GM23338 (cell line): ENCODE measurements at regions not wholly inside any gene's neighbourhood (a gene's known extent, or its start where the extent isn't known, plus 50 kb on each side); places are given as distances from the start of the nearest gene placed in this dataset.

Experiments
- ATAC-seq: fragments of 200-7000 bp; cut with Tn5 transposase; 3 replicates; pipeline ENCODE4 v1.9.1; 2020
- DNase-seq: peaks from one replicate; pipeline ENCODE4 v3.0.0-alpha.2; 2015; ENCODE audit warnings: low spot score
- H2AFZ ChIP-seq: fragments of 200-600 bp; sonication (generic); 2 replicates; pipeline ENCODE4 v1.8.0; 2016; ENCODE audit warnings: antibody characterized with exemption, mild to moderate bottlenecking, moderate library complexity
- H3F3A ChIP-seq: fragments of 200-600 bp; sonication (generic); replicated peaks from 2 replicates; pipeline ENCODE4 v1.8.0; 2017; ENCODE audit warnings: antibody characterized with exemption, mixed run types, low read depth
- H3K27ac ChIP-seq: fragments of 200-600 bp; sonication (generic); 2 replicates; pipeline ENCODE4 v1.6.1; 2016; ENCODE audit warnings: low read depth
- H3K27me3 ChIP-seq: fragments of 200-600 bp; sonication (generic); 2 replicates; pipeline ENCODE4 v1.8.0; 2016; ENCODE audit warnings: mild to moderate bottlenecking, mixed run types, moderate library complexity; ENCODE audit not compliant: insufficient read depth
- H3K36me3 ChIP-seq: fragments of 200-600 bp; sonication (generic); 2 replicates; pipeline ENCODE4 v1.8.0; 2016; ENCODE audit warnings: mild to moderate bottlenecking; ENCODE audit not compliant: insufficient read depth
- H3K4me1 ChIP-seq: fragments of 200-600 bp; sonication (generic); 2 replicates; pipeline ENCODE4 v1.8.0; 2016; ENCODE audit warnings: mild to moderate bottlenecking, moderate library complexity; ENCODE audit not compliant: insufficient read depth
- H3K4me2 ChIP-seq: fragments of 200-600 bp; sonication (generic); 2 replicates; pipeline ENCODE4 v1.7.1; 2017; ENCODE audit warnings: mixed run types
- H3K4me3 ChIP-seq: fragments of 200-600 bp; sonication (generic); 2 replicates; pipeline ENCODE4 v1.6.1; 2016; ENCODE audit warnings: mixed run types
- H3K79me2 ChIP-seq: fragments of 200-600 bp; sonication (generic); replicated peaks from 2 replicates; pipeline ENCODE4 v1.8.0; 2017; ENCODE audit warnings: mild to moderate bottlenecking; ENCODE audit not compliant: insufficient read depth
- H3K9me2 ChIP-seq: fragments of 200-600 bp; sonication (generic); 2 replicates; pipeline ENCODE4 v1.8.0; 2017; ENCODE audit not compliant: insufficient read depth
- H4K20me1 ChIP-seq: fragments of 200-600 bp; sonication (generic); replicated peaks from 2 replicates; pipeline ENCODE4 v1.8.0; 2017; ENCODE audit warnings: mild to moderate bottlenecking; ENCODE audit not compliant: insufficient read depth
- H3K27ac Mint-ChIP-seq: 2 replicates; pipeline ENCODE4 v1.8.0; 2020; ENCODE audit warnings: inconsistent platforms, mild to moderate bottlenecking, moderate library complexity, mixed read lengths
- H3K27me3 Mint-ChIP-seq: 3 replicates; pipeline ENCODE4 v1.8.0; 2022; ENCODE audit warnings: low read depth, mild to moderate bottlenecking, moderate library complexity, mixed read lengths, inconsistent platforms; ENCODE audit not compliant: insufficient read depth, poor library complexity
- H3K36me3 Mint-ChIP-seq: 3 replicates; pipeline ENCODE4 v1.8.0; 2021; ENCODE audit warnings: low read depth, mild to moderate bottlenecking, inconsistent platforms, moderate library complexity, mixed read lengths
- H3K4me1 Mint-ChIP-seq: 3 replicates; pipeline ENCODE4 v1.8.0; 2020; ENCODE audit warnings: mild to moderate bottlenecking, inconsistent platforms, mixed read lengths
- H3K4me3 Mint-ChIP-seq: 3 replicates; pipeline ENCODE4 v1.8.0; 2021; ENCODE audit warnings: moderate library complexity, mild to moderate bottlenecking, inconsistent platforms, mixed read lengths
- H3K9me3 Mint-ChIP-seq: 3 replicates; pipeline ENCODE4 v1.8.0; 2020; ENCODE audit warnings: moderate library complexity, mild to moderate bottlenecking, inconsistent platforms, mixed read lengths
- CREB1 ChIP-seq: fragments of 250-450 bp; sonication (Bioruptor Pico); IDR thresholded peaks from 2 replicates; pipeline ENCODE4 v1.5.0; 2020; ENCODE audit warnings: low read depth, mild to moderate bottlenecking, moderate library complexity
- CTCF ChIP-seq, 2 experiments: fragments of 200-600 bp in 1 of 2; sonication (generic) in 1 of 2; conservative IDR thresholded peaks; 2 replicates each; pipeline versions ENCODE4 v1.5.1 to v1.6.1; 2016 to 2017; ENCODE audit warnings: antibody characterized with exemption in 2 of 2, low read depth in 2 of 2, mild to moderate bottlenecking in 2 of 2, moderate library complexity in 1 of 2
- EZH2 ChIP-seq: fragments of 200-600 bp; sonication (generic); IDR thresholded peaks from one replicate; pipeline ENCODE4 v1.8.0; 2017; ENCODE audit warnings: antibody characterized with exemption, mild to moderate bottlenecking, low read depth; ENCODE audit not compliant: unreplicated experiment
- EZH2phosphoT487 ChIP-seq: fragments of 200-600 bp; sonication (generic); IDR thresholded peaks from one replicate; pipeline ENCODE4 v1.8.1; 2018; ENCODE audit warnings: antibody characterized with exemption; ENCODE audit not compliant: unreplicated experiment
- JUNB ChIP-seq: IDR thresholded peaks from one replicate; pipeline ENCODE4 v1.6.1; 2016; ENCODE audit warnings: antibody characterized with exemption; ENCODE audit not compliant: unreplicated experiment
- NANOG ChIP-seq: IDR thresholded peaks from 2 replicates; pipeline ENCODE4 v1.6.1; 2016; ENCODE audit warnings: antibody characterized with exemption, borderline replicate concordance
- POLR2AphosphoS5 ChIP-seq: IDR thresholded peaks from 2 replicates; pipeline ENCODE4 v1.6.1; 2016; ENCODE audit warnings: antibody characterized with exemption, low read depth
- STAT1 ChIP-seq: IDR thresholded peaks from one replicate; pipeline ENCODE4 v1.6.1; 2016; ENCODE audit warnings: antibody characterized with exemption; ENCODE audit not compliant: unreplicated experiment
- ZNF114 ChIP-seq: fragments of 250-450 bp; sonication (Bioruptor Pico); IDR thresholded peaks from 2 replicates; pipeline ENCODE4 v1.5.0; 2020; ENCODE audit warnings: mild to moderate bottlenecking, moderate library complexity
- ZNF331 ChIP-seq: fragments of 250-450 bp; sonication (Bioruptor Pico); IDR thresholded peaks from 2 replicates; pipeline ENCODE4 v1.5.0; 2020; ENCODE audit warnings: low read depth, mild to moderate bottlenecking, moderate library complexity
- TF ChIP-seq, protein P1 (sequence below): fragments of 250-450 bp; sonication (Bioruptor Pico); IDR thresholded peaks from 2 replicates; pipeline ENCODE4 v1.5.0; 2020; ENCODE audit warnings: mild to moderate bottlenecking, moderate library complexity

GRCh38 chr12:19957308-19958125, 410.8 kb upstream of the PDE3A start (continued):
- TF ChIP-seq, protein P1, sequence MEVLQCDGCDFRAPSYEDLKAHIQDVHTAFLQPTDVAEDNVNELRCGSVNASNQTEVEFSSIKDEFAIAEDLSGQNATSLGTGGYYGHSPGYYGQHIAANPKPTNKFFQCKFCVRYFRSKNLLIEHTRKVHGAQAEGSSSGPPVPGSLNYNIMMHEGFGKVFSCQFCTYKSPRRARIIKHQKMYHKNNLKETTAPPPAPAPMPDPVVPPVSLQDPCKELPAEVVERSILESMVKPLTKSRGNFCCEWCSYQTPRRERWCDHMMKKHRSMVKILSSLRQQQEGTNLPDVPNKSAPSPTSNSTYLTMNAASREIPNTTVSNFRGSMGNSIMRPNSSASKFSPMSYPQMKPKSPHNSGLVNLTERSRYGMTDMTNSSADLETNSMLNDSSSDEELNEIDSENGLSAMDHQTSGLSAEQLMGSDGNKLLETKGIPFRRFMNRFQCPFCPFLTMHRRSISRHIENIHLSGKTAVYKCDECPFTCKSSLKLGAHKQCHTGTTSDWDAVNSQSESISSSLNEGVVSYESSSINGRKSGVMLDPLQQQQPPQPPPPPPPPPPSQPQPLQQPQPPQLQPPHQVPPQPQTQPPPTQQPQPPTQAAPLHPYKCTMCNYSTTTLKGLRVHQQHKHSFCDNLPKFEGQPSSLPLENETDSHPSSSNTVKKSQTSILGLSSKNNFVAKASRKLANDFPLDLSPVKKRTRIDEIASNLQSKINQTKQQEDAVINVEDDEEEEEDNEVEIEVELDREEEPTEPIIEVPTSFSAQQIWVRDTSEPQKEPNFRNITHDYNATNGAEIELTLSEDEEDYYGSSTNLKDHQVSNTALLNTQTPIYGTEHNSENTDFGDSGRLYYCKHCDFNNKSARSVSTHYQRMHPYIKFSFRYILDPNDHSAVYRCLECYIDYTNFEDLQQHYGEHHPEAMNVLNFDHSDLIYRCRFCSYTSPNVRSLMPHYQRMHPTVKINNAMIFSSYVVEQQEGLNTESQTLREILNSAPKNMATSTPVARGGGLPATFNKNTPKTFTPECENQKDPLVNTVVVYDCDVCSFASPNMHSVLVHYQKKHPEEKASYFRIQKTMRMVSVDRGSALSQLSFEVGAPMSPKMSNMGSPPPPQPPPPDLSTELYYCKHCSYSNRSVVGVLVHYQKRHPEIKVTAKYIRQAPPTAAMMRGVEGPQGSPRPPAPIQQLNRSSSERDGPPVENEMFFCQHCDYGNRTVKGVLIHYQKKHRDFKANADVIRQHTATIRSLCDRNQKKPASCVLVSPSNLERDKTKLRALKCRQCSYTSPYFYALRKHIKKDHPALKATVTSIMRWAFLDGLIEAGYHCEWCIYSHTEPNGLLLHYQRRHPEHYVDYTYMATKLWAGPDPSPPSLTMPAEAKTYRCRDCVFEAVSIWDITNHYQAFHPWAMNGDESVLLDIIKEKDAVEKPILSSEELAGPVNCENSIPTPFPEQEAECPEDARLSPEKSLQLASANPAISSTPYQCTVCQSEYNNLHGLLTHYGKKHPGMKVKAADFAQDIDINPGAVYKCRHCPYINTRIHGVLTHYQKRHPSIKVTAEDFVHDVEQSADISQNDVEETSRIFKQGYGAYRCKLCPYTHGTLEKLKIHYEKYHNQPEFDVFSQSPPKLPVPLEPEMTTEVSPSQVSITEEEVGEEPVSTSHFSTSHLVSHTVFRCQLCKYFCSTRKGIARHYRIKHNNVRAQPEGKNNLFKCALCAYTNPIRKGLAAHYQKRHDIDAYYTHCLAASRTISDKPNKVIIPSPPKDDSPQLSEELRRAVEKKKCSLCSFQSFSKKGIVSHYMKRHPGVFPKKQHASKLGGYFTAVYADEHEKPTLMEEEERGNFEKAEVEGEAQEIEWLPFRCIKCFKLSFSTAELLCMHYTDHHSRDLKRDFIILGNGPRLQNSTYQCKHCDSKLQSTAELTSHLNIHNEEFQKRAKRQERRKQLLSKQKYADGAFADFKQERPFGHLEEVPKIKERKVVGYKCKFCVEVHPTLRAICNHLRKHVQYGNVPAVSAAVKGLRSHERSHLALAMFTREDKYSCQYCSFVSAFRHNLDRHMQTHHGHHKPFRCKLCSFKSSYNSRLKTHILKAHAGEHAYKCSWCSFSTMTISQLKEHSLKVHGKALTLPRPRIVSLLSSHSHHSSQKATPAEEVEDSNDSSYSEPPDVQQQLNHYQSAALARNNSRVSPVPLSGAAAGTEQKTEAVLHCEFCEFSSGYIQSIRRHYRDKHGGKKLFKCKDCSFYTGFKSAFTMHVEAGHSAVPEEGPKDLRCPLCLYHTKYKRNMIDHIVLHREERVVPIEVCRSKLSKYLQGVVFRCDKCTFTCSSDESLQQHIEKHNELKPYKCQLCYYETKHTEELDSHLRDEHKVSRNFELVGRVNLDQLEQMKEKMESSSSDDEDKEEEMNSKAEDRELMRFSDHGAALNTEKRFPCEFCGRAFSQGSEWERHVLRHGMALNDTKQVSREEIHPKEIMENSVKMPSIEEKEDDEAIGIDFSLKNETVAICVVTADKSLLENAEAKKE, result no peak
- TF ChIP-seq CREB1 (CRISPR knock-in tag) (no peak), EZH2phosphoT487 (no peak), ZNF114 (no peak), CTCF (conservative IDR thresholded peaks at IDR 0.05; ENCODE audit: low read depth in 2 of 2) (no peak), NANOG (no peak), POLR2AphosphoS5 (no peak)

DNA sequence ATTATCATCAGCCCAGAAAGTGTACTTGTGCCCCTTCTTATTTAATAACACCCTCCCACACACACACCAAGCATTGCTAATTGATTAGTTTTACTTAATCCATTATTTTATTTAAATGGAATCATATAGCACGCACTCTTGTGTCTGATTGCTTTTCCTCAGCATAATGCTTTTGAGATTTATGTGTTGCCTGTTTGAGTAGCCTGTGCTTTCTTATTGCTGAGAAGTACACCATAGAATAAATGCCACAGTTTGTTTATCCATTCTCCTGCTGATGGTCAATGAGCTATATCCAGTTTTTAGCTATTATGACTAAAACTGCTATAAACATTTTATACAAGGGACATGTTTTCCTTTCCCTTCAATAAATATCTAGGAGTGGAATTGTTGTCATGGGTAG, 409.9 kb upstream of the PDE3A start:
- Histone ChIP-seq H3K4me1 (no peaks in the 10 kb centered on the region), H3K27ac (no peak overlapping the region), H3K9me2 (no peaks in the 10 kb centered on the region), H3K4me2 (no peak overlapping the region), H3K27me3 (no peaks in the 10 kb centered on the region), H3K36me3 (no peaks in the 10 kb centered on the region), H2AFZ (no peak overlapping the region), H3F3A (no peaks in the 10 kb centered on the region), H3K79me2 (no peaks in the 10 kb centered on the region), H4K20me1 (no peaks in the 10 kb centered on the region), H3K4me3 (no peak overlapping the region)
- no peaks in the 10 kb centered on the region for H3K27me3 Mint-ChIP-seq
- TF ChIP-seq NANOG (no peak), CREB1 (CRISPR knock-in tag) (no peak), JUNB (no peak), EZH2phosphoT487 (no peak), STAT1 (no peak), ZNF114 (no peak), POLR2AphosphoS5 (no peak), EZH2 (no peak), CTCF (conservative IDR thresholded peaks at IDR 0.05; ENCODE audit: low read depth in 2 of 2) (no peak), ZNF331 (no peak)
- H3K4me1 Mint-ChIP-seq, result 0 out of 3 replicates have a peak, but pooled peaks cover 2% of the 10 kb centered on the region
- DNase-seq, result no peak
- H3K27ac Mint-ChIP-seq, result no peak overlapping the region
- no peak for ATAC-seq
- H3K36me3 Mint-ChIP-seq, result no peaks in the 10 kb centered on the region
- H3K4me3 Mint-ChIP-seq, result no peak overlapping the region
- H3K9me3 Mint-ChIP-seq, result no peaks in the 10 kb centered on the region
